ENCODE measurements at regions not wholly inside any gene's neighbourhood (a gene's known extent, or its start where the extent isn't known, plus 50 kb on each side); places are given as distances from the start of the nearest gene placed in this dataset.
"Not testable (repeated sequence)": the region's sequence is repeated elsewhere in the genome, so short reads cannot be mapped to it uniquely, and the experiment has no call there.

DNA sequence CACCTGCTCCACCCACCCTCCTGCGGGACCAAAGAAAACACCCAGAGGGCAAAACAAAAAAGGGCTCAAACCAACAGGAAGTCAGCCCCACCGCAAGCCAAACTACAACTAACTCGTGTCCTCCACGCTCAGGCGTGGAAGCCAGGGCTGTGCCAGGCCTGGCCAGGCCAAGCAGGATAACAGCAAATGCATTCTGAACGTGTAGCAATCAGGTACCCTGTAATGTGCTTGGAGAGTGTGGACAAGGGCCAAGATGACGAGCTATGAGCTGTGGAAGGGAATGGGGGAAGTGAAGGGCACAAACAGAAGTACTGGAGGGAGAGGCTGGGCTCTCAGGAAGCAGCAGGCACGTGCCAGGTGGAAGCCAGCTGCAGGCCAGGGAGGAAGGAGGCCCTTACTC, 528.6 kb downstream of the TP53TG3F start:
- not testable (repeated sequence) for DNase-seq (ENCODE audit: low read depth)

DNA sequence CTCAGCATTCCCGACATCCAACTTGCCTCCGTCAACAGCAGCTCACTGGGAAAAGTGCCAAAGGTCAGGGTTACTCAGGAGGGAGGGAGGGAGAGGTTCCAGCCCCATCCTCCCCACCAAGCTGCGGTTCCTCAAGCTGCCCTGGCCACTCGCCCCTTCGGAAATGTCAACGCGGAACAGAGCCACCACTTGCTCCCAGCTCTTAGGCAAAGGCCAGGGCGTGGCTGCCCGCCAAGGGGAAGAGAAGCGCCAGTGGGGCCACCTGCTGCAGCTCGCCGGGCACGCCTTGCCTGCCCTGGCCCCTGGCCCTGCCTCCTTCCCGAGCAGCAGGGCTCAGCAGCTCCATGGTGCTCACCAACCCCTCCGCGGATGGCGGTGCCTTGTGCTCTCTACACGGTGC, 531.1 kb downstream of the TP53TG3F start:
- H3K4me3 ChIP-seq (replicated peaks; ENCODE audit: low read depth, low read length); DNase-seq (ENCODE audit: low read depth): not testable (repeated sequence)

More for the DNA sequence above, 528.6 kb downstream of the TP53TG3F start:
- H3K4me3 ChIP-seq (replicated peaks; ENCODE audit: low read depth, low read length): not testable (repeated sequence)

DNA sequence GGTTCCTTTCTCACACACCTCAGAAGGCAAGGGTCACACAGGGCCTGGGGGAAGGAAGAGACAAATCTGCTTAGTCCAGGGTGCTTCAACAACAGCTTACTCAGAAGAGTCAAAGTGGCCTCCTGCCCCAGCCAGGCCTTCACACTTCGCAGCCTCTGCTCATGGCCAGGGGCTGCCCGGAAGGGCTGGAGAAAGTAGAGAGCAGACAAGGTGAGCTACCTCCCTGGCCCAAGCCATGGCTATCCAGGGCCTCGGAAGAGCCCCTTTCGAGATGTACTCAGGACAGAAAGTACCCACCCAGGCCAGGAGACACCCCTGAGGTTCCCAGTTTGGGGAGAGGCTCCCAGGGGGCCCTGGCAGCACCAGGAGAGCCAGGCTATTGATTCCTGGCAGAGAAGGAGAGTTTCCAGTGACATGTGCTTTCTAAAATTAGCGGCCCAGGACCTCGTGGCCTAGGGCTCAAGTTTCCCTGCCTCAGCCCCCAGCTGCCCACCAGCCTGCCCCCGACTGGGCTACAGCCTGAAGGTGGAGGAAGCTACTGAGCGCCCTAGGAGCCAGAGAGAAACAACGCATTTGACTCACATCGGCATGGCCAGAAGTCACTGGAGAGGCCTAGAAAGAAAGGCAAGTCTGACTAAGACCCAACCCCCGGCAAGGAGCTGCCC, 533.2 kb downstream of the TP53TG3F start:
- DNase-seq (ENCODE audit: low read depth); H3K4me3 ChIP-seq (replicated peaks; ENCODE audit: low read depth, low read length): not testable (repeated sequence)

DNA sequence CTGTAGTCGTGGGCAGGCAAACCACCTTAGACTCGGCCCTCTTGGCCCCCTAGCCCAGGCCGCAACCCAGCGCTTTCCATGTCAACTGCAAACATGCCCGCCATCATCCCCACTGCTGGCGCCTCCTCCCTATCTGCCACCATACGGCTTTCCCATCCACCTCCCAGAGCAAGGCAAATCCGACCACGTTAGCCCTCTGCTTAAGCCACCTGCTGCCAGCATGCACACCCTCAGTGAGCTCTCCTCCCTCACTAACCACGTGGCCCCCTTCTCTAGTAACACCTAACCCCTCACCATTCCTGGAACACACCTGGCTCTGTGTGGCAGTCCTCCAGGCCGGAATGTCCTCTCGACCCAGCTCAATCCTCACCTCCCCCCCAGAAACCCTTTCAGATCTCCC, 534.8 kb downstream of the TP53TG3F start:
- H3K4me3 ChIP-seq (replicated peaks; ENCODE audit: low read depth, low read length); DNase-seq (ENCODE audit: low read depth): not testable (repeated sequence)

DNA sequence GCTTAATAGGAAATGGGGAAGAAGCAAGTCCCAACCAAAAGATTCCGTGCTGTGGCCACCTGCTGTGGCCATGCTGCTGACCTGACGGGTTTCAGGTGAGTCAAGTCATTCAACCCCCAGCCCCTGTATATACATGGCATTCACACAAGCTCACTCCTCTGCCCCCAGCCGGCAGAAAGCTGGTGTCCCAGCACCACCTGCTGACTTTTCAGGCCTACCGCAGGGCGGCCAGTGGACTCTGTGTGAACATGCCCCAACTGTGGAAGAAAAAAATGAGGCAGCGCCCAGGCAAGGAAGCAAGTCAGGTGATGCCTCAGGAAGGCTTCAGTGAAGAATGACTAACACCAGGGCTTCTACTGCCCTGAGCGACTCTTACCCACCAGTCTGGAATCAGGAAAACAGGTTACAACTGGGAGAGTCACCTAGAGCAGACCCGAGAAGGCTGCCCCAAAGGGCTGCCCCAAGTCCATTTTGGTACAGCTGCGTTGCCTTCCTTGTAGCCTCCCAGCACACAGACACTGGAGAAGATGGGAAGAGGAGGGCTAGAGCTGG, 536.5 kb downstream of the TP53TG3F start:
- not testable (repeated sequence) for DNase-seq (ENCODE audit: low read depth); H3K4me3 ChIP-seq (replicated peaks; ENCODE audit: low read depth, low read length)

DNA sequence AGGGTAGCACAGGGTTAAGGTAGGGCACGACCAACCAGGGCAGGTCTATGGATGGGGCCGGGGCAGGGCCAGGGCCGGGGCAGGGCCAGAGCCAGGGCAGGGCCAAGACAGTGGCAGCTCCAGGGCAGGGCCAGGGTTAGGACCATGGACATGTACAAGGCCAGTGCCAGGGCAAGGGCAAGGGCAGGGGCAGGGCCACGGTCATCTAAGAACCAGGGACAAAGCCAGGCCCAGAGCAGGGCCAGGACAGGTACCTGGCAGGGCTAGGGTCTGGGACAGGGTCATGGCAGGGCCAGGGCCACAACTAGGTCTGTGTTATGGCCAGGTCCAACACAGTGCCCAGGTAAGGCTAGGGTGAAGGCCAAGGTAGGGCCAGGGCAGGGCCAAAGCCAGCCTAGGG, 541.8 kb downstream of the TP53TG3F start:
- not testable (repeated sequence) for DNase-seq (ENCODE audit: low read depth); H3K4me3 ChIP-seq (replicated peaks; ENCODE audit: low read depth, low read length)

DNA sequence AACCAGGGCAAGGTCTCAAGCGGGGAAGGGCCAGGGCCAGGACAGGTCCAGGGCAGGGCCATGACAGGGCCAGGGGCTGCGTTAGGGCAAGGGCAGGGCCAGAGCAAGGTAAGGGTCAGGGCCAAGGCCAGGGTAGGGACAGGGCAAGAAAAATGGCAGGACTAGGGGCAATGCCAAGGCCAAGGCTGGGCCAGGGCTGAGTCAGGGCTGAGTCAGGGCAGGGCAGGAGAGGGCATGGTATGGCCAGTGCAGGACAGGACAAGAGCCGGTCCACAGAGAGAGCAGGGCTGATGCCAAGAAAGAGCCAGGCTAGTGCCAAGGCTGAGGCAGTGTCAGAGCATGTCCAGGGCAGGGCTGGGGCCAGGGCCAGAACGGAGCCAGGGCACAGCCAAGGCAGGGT, 542.5 kb downstream of the TP53TG3F start:
- not testable (repeated sequence) for H3K4me3 ChIP-seq (replicated peaks; ENCODE audit: low read depth, low read length); DNase-seq (ENCODE audit: low read depth)

DNA sequence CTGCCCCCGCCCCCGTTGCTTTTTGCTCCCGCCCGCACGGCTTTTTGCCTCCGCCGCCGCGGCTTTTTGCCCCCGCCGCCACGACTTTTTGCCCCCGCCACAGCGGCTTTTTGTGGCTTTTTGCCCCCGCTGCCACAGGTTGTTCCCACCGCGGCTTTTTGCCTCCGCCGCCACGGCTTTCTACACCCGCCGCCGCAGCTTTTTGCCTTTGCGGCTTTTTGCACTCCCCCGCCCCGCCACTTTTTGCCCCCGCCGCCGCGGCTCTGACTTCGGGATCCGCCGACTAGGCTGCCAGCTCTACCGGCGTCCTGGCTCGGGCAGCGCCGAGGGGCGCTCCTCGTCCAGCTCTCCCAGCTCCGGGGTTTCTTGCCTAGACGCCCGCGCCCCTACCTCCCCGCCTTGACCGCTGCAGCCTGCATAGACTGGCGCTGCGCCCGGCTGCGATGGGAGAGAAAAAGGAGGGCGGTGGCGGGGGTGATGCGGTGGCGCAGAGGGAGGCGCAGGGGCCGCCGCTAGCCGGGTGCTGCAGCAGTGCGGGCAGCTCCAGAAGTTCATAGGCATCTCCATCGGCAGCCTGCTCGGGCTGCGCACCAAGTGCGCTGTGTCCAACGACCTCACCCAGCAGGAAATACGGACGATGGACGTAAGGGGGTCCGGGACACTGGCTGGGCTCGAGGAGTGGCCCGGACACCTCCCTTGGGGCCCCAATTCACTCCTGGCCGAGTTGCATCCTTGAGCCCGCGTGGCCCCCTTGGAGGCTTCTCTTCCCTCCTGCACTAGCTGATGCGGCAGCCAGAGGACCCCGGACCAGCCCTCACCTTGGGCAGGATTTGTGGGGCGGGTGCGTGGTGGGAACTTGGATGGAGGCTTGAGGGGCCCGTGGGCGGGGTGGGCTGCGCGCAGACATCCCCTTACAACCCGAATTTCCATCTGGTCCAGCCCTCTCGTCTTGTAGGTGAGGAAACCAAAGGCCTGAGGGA, 555.7 kb downstream of the TP53TG3F start:
- DNase-seq (ENCODE audit: low read depth): not testable (repeated sequence)

DNA sequence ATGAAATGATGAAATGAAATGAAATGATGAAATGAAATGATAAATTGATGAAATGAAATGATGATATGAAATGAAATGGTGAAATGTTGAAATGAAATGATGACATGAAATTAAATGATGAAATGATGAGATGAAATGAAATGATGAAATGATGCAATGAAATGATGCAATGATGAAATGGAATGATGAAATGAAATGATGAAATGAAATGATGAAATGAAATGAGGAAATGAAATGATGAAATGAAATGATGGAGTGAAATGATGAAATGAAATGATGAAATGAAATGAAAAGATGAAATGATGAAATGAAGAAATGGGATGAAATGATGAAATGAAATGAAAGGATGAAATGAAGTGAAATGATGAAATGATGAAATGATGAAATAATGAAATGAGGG, 558.9 kb downstream of the TP53TG3F start:
- H3K4me3 ChIP-seq (replicated peaks; ENCODE audit: low read depth, low read length); DNase-seq (ENCODE audit: low read depth): not testable (repeated sequence)

More for the DNA sequence above, 555.7 kb downstream of the TP53TG3F start:
- H3K4me3 ChIP-seq (replicated peaks; ENCODE audit: low read depth, low read length): not testable (repeated sequence)

DNA sequence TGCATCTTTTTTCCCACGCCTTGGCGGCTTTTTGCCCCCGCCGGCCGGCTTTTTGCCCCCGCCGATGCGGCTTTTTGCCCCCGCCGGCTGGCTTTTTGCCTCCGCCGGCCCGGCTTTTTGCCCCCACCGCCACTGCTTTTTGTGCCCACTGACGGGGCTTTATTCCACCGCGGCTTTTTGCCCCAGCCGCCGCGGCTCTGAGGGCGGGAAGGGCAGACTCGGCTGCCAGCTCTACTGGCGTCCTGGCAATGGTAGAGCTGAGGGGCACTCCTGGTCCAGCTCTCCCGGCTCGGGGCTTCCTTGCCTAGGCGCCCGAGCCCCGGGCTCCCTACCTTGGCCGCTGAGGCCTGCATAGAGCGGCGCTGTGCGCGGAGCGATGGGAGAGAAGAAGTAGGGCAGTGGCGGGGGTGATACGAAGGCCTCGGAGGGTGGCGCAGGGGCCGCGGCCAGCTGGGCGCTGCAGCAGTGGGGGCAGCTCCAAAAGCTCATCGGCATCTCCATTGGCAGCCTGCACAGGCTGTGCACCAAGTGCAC, 591.4 kb downstream of the TP53TG3F start:
- no peak for DNase-seq (ENCODE audit: low read depth)
- TF ChIP-seq, protein P1, sequence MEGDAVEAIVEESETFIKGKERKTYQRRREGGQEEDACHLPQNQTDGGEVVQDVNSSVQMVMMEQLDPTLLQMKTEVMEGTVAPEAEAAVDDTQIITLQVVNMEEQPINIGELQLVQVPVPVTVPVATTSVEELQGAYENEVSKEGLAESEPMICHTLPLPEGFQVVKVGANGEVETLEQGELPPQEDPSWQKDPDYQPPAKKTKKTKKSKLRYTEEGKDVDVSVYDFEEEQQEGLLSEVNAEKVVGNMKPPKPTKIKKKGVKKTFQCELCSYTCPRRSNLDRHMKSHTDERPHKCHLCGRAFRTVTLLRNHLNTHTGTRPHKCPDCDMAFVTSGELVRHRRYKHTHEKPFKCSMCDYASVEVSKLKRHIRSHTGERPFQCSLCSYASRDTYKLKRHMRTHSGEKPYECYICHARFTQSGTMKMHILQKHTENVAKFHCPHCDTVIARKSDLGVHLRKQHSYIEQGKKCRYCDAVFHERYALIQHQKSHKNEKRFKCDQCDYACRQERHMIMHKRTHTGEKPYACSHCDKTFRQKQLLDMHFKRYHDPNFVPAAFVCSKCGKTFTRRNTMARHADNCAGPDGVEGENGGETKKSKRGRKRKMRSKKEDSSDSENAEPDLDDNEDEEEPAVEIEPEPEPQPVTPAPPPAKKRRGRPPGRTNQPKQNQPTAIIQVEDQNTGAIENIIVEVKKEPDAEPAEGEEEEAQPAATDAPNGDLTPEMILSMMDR (IDR thresholded peaks at IDR 0.05; ENCODE audit: low read length, missing control alignments): no peak
- H3K4me3 ChIP-seq (replicated peaks; ENCODE audit: low read depth, low read length): no peak overlapping the region

DNA sequence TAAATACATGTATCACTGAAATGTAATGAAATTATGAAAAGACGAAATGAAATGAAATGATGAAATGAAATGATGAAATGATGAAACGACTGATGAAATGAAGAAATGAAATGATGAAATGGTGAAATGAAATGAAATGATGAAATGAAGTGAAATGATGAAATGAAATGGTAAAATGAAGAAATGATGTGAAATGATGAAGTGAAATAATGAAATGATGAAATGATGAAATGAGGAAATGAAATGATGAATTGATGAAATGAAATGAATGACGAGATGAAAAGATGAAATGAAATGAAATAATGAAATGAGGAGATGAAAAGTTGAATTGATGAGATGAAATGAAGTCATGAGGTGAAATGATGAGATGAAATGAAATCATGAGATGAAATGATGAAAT, 594.7 kb downstream of the TP53TG3F start:
- TF ChIP-seq, protein P1 (IDR thresholded peaks at IDR 0.05; ENCODE audit: low read length, missing control alignments): no peak
- H3K4me3 ChIP-seq (replicated peaks; ENCODE audit: low read depth, low read length): no peak overlapping the region
- no peak for DNase-seq (ENCODE audit: low read depth)

Measured in fibroblast of pulmonary artery (primary cell).